Duodenal mucosa (tissue), 2 donors: ENCODE measurements at regions not wholly inside any gene's neighbourhood (a gene's known extent, or its start where the extent isn't known, plus 50 kb on each side); places are given as distances from the start of the nearest gene placed in this dataset.
"Not testable (repeated sequence)": the region's sequence is repeated elsewhere in the genome, so short reads cannot be mapped to it uniquely, and the experiment has no call there.

ENCODE experiments used
- H3K27ac ChIP-seq: one replicate; pipeline ENCODE4 v1.7.0; 2013; ENCODE audit warnings: low read depth, low read length
- H3K27me3 ChIP-seq, 2 donors: one replicate each; pipeline ENCODE4 v1.7.0; 2013; ENCODE audit warnings: low read length in 2 of 2, control low read depth in 1 of 2; ENCODE audit not compliant: insufficient read depth in 2 of 2, control insufficient read depth in 1 of 2
- H3K36me3 ChIP-seq, 2 donors: one replicate each; pipeline ENCODE4 v1.7.0; 2013; ENCODE audit warnings: low read length in 2 of 2, control low read depth in 1 of 2; ENCODE audit not compliant: insufficient read depth in 2 of 2, control insufficient read depth in 1 of 2
- H3K4me1 ChIP-seq, 2 donors: one replicate each; pipeline ENCODE4 v1.7.0; 2013; ENCODE audit warnings: low read length in 2 of 2, control low read depth in 1 of 2; ENCODE audit not compliant: insufficient read depth in 2 of 2, control insufficient read depth in 1 of 2
- H3K4me3 ChIP-seq, 2 donors: one replicate each; pipeline ENCODE4 v1.7.0; 2013; ENCODE audit warnings: low read length in 2 of 2, low read depth in 1 of 2
- H3K9ac ChIP-seq, 2 donors: one replicate each; pipeline ENCODE4 v1.7.0; 2013; ENCODE audit warnings: low read length in 2 of 2, low read depth in 1 of 2
- H3K9me3 ChIP-seq, 2 donors: one replicate each; pipeline ENCODE4 v1.7.0; 2013; ENCODE audit warnings: low read length in 2 of 2, control low read depth in 1 of 2; ENCODE audit not compliant: control insufficient read depth in 1 of 2

GRCh38 chr9:108262836-108263235 lies 593.0 kb downstream of the ACTL7B start:
- Histone ChIP-seq H3K27me3 (no peaks in the 10 kb centered on the region), H3K27ac (no peak overlapping the region), H3K36me3 (no peaks in the 10 kb centered on the region), H3K9me3 (no peaks in the 10 kb centered on the region), H3K4me1 (no peaks in the 10 kb centered on the region), H3K4me3 (no peak overlapping the region), H3K9ac (no peak overlapping the region)

DNA sequence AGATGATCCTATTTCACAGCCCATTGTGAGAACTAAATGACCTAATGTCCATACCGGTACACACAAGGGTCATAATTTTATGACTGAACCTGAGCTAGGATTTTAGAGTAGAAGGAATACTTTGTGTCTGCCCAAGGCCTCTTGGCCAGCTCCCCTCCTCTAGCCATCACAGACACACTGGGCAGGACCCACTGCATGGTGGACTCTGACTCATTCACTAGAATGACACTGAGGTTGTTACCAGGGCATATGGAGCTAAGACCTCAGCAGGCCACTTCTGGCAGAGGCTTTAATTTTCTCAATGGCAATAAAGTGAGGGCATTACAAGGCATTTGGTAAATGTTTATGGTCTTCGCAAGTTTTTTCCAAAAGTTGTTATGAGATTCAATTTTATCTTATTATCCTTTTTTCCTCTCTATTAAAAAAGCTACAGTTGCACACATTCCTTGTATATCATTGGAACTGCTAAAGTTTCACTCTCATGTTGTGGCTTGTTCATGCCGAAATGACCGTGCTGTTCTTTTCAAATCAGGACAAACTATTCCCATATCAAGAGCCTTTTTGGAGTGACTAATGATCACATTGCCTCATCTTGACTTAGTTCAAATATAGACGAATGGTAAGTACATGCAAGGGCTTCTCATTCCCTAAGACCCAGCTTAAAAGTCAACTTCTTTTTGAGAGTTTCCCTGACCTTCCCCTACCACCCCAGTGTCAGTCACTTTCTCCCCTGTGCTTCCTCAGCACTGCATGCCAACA lies 595.7 kb downstream of the ACTL7B start:
- Histone ChIP-seq H3K27ac (no peak overlapping the region), H3K4me3 (no peak overlapping the region), H3K27me3 (no peaks in the 10 kb centered on the region), H3K4me1 (no peaks in the 10 kb centered on the region), H3K9ac (no peak overlapping the region), H3K36me3 (no peaks in the 10 kb centered on the region), H3K9me3 (no peaks in the 10 kb centered on the region)

GRCh38 chr9:108258640-108259039 lies 597.1 kb downstream of the ACTL7B start:
- Histone ChIP-seq H3K4me3 (no peak overlapping the region), H3K36me3 (no peaks in the 10 kb centered on the region), H3K9ac (no peak overlapping the region), H3K27me3 (no peaks in the 10 kb centered on the region), H3K4me1 (no peaks in the 10 kb centered on the region), H3K9me3 (no peaks in the 10 kb centered on the region), H3K27ac (no peak overlapping the region)

DNA sequence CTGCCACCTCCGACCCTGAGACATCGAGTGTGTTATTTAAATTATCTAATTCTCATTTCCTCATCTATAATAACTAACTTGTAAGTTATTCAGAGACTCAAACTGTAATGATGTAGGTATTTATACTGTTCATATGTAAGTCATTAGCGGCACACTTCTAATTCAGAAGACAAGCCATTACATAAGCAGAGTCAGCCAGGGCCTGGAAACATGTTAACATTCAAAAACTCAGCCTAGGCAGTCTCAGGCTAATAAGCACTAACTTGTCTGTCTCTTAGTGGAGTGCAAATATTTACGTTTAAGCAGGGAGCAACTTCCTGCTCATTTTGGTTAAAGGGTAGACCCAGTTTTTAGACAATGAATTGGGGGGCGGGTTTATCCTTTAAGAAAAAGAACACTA lies 598.4 kb downstream of the ACTL7B start:
- no peak overlapping the region for H3K27ac ChIP-seq
- no peaks in the 10 kb centered on the region for H3K9me3 ChIP-seq
- H3K27me3 ChIP-seq = no peaks in the 10 kb centered on the region
- no peak overlapping the region for H3K9ac ChIP-seq
- H3K36me3 ChIP-seq = no peaks in the 10 kb centered on the region
- no peaks in the 10 kb centered on the region for H3K4me1 ChIP-seq
- no peak overlapping the region for H3K4me3 ChIP-seq

DNA sequence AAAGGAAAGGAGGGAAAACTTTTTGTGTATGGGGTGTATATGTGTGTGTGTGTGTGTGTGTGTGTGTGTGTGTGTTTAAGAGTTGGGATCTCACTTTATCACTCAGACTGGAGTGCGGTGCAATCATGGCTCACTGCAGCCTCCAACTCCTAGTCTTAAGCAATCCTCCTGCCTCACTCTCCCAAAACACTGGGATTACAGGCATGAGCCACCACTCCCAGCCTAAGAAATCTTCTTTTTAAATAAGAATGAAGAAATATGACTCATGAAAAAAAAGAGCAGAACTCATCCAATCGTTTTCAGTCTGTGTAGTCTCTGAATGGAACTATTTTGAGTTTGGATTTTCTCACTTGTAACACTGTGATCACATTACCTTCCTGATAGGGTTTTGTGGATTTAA lies 601.5 kb downstream of the ACTL7B start:
- no peak overlapping the region for H3K4me3 ChIP-seq
- H3K27ac ChIP-seq = no peak overlapping the region
- H3K4me1 ChIP-seq = no peaks in the 10 kb centered on the region
- H3K36me3 ChIP-seq = no peaks in the 10 kb centered on the region
- H3K27me3 ChIP-seq = no peaks in the 10 kb centered on the region
- no peak overlapping the region for H3K9ac ChIP-seq
- H3K9me3 ChIP-seq = peaks cover 0 to 3% of the 10 kb centered on the region in 2 donors

DNA sequence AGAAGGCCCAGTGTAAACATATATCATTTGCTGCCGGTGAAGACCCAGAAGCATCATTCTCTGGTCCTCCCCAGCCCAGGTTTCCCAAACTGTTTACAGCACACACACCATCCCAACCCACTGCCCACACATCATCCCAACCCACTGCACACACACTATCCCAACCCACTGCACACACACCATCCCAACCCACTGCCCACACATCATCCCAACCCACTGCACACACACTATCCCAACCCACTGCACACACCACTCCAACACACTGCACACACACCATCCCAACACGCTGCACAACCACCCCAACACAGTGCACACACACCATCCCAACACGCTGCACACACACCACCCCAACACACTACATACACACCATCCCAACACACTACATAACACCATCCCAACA lies 608.4 kb downstream of the ACTL7B start:
- H3K4me1 ChIP-seq, H3K36me3 ChIP-seq, H3K27ac ChIP-seq, H3K27me3 ChIP-seq, H3K4me3 ChIP-seq, H3K9me3 ChIP-seq, H3K9ac ChIP-seq: not testable (repeated sequence)

DNA sequence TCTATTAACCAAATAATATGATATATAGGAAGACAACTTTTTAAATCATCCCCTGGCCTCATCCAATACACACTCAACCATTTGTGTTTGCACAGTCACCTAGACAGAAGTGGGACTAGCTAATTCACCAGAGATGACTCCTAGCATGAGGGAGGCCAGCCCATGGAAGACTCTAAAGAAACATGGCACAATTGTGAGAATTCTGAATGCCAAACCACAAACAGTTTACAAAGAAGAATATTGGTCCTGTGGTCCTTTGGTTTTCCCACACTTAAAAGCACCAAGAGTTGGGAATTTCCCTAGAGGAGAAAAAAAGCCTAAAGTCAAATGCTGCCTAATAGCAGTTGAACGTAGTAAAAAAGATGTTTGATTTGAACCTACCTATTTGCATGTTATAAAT lies 609.9 kb downstream of the ACTL7B start:
- H3K27ac ChIP-seq = no peak overlapping the region
- H3K9ac ChIP-seq = no peak overlapping the region
- H3K9me3 ChIP-seq = no peaks in the 10 kb centered on the region
- no peaks in the 10 kb centered on the region for H3K36me3 ChIP-seq
- H3K4me3 ChIP-seq = no peak overlapping the region
- no peaks in the 10 kb centered on the region for H3K27me3 ChIP-seq
- H3K4me1 ChIP-seq = no peaks in the 10 kb centered on the region

- H3K9ac ChIP-seq = no peak overlapping the region
- H3K27me3 ChIP-seq = no peaks in the 10 kb centered on the region
- no peaks in the 10 kb centered on the region for H3K9me3 ChIP-seq
- no peaks in the 10 kb centered on the region for H3K4me1 ChIP-seq
- no peak overlapping the region for H3K4me3 ChIP-seq
- H3K36me3 ChIP-seq = no peaks in the 10 kb centered on the region
- H3K27ac ChIP-seq = no peak overlapping the region
Observed at GRCh38 chr9:108245331-108245730, 610.5 kb downstream of the ACTL7B start.

DNA sequence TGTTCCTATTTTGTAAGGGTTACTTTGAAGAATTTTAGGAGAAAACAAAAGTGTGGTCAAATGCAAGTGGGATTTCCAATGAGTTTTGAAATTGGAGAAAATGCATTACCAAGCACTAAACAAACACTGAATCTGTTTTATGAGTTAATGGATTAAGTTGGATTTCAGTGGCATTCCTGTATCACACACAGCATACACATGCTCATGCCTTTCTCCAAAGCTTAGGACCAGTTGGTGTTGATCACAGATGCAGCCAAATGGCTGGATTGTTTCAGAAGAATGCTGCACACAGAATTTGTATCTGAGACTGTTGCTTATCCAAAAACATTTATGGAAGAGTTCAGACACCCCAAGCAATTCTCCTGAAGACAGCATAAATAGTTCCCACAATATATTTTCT lies 611.1 kb downstream of the ACTL7B start:
- Histone ChIP-seq H3K27me3 (no peaks in the 10 kb centered on the region), H3K36me3 (no peaks in the 10 kb centered on the region), H3K4me3 (no peak overlapping the region), H3K9ac (no peak overlapping the region), H3K27ac (no peak overlapping the region), H3K9me3 (no peaks in the 10 kb centered on the region), H3K4me1 (no peaks in the 10 kb centered on the region)

DNA sequence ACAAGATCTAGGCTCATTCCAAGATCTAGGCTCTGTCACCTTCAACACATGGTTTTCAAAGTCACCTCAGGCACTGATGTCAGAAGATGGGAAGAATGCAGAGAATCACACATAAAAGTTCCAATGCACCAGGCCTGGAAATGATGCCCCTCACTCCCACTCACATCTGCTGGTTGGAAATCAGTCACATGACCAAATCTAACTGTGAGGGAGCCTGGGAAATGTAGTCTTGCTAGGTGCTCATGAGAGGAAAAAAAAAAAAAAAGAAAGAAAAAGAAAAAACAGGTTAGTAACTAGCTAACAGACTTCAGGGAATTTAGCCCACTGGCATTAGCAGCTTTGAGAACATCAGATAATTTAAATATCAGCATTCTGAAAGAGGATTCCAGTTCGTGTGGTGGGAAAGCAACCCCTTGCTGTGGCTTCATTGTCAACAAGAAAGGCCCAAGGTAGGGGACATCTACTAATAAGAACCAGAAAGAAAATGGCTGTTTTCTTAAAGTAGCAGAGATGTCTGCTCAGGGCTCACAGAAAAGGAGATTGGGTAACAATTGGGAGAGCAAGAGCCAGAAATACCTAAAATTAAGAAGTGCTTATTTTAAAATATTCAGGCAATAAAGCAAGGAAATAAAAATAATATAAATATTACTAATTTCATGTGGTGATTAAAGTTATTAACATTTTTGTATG lies 614.3 kb downstream of the ACTL7B start:
- Histone ChIP-seq H3K27me3 (no peaks in the 10 kb centered on the region), H3K4me3 (no peak overlapping the region), H3K9me3 (peaks cover 0 to 3% of the 10 kb centered on the region in 2 donors), H3K36me3 (no peaks in the 10 kb centered on the region), H3K4me1 (no peaks in the 10 kb centered on the region), H3K27ac (no peak overlapping the region), H3K9ac (no peak overlapping the region)
